GM12892 (cell line): ENCODE measurements at regions not wholly inside any gene's neighbourhood (a gene's known extent, or its start where the extent isn't known, plus 50 kb on each side); places are given as distances from the start of the nearest gene placed in this dataset.
"Not testable (repeated sequence)": the region's sequence is repeated elsewhere in the genome, so short reads cannot be mapped to it uniquely, and the experiment has no call there.

Experiments
- POLR2A ChIP-seq: IDR thresholded peaks from 2 replicates; pipeline ENCODE4 v1.6.1; 2011; ENCODE audit warnings: low read depth, low read length, control low read depth
- POLR2AphosphoS5 ChIP-seq: IDR thresholded peaks from 2 replicates; pipeline ENCODE4 v1.6.1; 2011; ENCODE audit warnings: low read depth, low read length, control low read depth
- TAF1 ChIP-seq: IDR thresholded peaks from 2 replicates; pipeline ENCODE4 v1.6.1; 2011; ENCODE audit warnings: low read depth, mild to moderate bottlenecking, control low read depth, low read length, borderline replicate concordance

GRCh38 chr4:84126911-84127310 is 372.2 kb downstream of the NKX6-1 start:
- not testable (repeated sequence) for TF ChIP-seq POLR2A, TAF1, POLR2AphosphoS5
